ENCODE measurements at regions not wholly inside any gene's neighbourhood (a gene's known extent, or its start where the extent isn't known, plus 50 kb on each side); places are given as distances from the start of the nearest gene placed in this dataset.

- TF ChIP-seq NFIC (IDR thresholded peaks at IDR 0.05) (no peak), FOXM1 (IDR thresholded peaks at IDR 0.05; ENCODE audit: borderline replicate concordance, low read depth) (no peak), CREB1 (IDR thresholded peaks at IDR 0.05; ENCODE audit: low read depth) (no peak), YY1 (IDR thresholded peaks at IDR 0.05; ENCODE audit: low read depth) (no peak), TCF12 (IDR thresholded peaks at IDR 0.05; ENCODE audit: low read depth) (no peak), TAF1 (IDR thresholded peaks at IDR 0.05; ENCODE audit: low read depth) (no peak), CEBPB (IDR thresholded peaks at IDR 0.05) (no peak), RAD21 (IDR thresholded peaks at IDR 0.05; ENCODE audit: low read depth) (no peak), EP300 (IDR thresholded peaks at IDR 0.05; ENCODE audit: borderline replicate concordance) (no peak)
- TF ChIP-seq, protein P1, sequence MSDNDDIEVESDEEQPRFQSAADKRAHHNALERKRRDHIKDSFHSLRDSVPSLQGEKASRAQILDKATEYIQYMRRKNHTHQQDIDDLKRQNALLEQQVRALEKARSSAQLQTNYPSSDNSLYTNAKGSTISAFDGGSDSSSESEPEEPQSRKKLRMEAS (IDR thresholded peaks at IDR 0.05) = no peak
- TF ChIP-seq, protein P2, sequence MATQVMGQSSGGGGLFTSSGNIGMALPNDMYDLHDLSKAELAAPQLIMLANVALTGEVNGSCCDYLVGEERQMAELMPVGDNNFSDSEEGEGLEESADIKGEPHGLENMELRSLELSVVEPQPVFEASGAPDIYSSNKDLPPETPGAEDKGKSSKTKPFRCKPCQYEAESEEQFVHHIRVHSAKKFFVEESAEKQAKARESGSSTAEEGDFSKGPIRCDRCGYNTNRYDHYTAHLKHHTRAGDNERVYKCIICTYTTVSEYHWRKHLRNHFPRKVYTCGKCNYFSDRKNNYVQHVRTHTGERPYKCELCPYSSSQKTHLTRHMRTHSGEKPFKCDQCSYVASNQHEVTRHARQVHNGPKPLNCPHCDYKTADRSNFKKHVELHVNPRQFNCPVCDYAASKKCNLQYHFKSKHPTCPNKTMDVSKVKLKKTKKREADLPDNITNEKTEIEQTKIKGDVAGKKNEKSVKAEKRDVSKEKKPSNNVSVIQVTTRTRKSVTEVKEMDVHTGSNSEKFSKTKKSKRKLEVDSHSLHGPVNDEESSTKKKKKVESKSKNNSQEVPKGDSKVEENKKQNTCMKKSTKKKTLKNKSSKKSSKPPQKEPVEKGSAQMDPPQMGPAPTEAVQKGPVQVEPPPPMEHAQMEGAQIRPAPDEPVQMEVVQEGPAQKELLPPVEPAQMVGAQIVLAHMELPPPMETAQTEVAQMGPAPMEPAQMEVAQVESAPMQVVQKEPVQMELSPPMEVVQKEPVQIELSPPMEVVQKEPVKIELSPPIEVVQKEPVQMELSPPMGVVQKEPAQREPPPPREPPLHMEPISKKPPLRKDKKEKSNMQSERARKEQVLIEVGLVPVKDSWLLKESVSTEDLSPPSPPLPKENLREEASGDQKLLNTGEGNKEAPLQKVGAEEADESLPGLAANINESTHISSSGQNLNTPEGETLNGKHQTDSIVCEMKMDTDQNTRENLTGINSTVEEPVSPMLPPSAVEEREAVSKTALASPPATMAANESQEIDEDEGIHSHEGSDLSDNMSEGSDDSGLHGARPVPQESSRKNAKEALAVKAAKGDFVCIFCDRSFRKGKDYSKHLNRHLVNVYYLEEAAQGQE (IDR thresholded peaks at IDR 0.05; ENCODE audit: low read depth) = no peak
Observed at GRCh38 chr2:171627412-171627811, 59.9 kb upstream of the DYNC1I2 start.
